ENCODE measurements at regions not wholly inside any gene's neighbourhood (a gene's known extent, or its start where the extent isn't known, plus 50 kb on each side); places are given as distances from the start of the nearest gene placed in this dataset.
"Not testable (repeated sequence)": the region's sequence is repeated elsewhere in the genome, so short reads cannot be mapped to it uniquely, and the experiment has no call there.

DNA sequence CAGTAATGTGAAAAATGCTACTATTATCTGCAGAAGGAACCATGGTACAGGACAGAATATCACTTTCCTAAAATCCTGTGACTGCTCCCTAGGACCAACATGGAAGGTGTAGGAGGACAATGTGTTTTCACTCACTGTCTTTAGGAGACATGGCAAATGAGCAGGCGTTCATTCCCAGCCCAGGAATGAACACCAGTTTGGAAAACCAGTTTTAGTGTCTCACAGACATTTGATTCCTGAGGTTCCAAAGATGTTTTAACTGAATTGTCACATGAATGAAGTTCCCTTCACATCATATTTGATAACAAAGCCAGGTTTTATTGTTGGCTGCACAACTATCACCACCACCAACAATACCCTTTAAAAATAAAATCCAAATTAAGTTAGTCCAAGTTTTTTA lies 178.2 kb downstream of the ENC1 start:
- no peak for DNase-seq (ENCODE audit: low spot score)

DNA sequence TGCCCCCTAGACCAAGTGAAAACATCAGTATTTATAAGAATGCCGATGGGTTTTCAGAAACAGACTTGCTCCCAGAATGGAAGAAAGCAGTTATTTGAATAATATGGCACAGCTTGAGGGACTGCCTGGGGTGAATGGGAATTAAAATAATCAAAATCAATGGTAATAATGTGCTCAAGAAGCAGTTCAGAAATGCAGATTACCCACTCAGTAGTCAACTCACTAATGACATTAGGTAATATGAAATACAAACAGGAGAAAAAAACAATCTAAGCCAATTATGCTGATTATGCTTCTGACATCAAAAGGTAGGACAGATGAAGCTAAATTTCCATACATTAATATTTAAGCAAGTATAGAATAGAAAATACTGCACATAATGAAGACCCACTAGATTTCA lies 179.3 kb downstream of the ENC1 start:
- DNase-seq (ENCODE audit: low spot score) = no peak

DNA sequence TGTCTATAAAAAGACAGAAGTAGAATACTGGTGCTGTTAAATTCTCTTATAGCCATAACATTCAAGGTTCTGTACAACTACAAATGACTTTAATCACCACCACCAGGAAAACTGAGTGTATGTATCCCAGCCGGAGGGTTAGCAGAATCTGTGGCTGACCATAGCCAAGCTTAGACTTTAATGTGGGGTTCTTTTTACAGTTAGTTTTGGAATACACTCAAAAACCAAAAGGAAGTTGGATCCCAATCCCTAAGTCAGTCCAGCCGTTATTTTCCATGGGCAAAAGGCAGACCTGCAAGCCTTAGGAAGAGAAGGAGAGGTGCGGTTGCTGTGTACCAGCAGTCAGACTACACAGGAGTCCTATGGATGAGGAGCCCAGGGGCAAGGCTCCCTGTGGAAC lies 179.8 kb downstream of the ENC1 start:
- no peak for DNase-seq (ENCODE audit: low spot score)

DNA sequence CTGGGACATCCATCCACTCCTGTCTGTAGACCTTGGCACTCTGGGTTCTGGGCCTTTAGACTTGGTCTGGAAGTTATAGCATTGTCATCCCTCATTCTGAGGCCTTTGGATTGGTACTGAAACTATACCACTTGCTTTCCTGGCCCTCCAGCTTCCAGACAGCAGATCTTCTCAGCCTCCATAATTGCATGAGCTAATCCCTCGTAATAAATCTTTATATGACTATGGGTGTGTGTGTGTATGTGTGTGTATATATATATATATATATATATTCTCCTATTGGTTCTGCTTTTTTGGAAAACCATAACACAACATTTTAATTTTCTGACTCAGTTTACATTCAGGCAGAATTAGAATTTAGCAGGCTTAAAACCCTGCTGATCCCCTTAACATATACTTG lies 180.5 kb downstream of the ENC1 start:
- DNase-seq (ENCODE audit: low spot score) = no peak

DNA sequence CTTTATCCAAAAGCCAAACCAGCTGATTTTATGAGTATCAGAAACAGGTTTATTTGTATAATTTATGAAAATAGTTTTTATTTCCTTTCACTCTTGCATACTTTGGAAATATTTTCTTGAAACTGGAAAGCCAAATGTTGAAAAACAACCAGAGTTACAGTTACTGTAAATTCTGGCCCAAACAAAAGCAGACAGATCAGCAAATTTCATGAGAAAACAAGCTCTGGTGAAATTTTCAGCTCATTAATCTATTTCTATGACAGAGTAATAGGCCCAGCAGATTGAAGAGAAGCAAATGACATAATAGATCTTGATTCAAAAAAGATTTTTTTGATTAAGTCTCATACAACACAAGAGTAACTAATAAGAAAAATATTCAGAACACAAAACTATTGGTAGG lies 182.7 kb downstream of the ENC1 start:
- no peak for DNase-seq (ENCODE audit: low spot score)

DNA sequence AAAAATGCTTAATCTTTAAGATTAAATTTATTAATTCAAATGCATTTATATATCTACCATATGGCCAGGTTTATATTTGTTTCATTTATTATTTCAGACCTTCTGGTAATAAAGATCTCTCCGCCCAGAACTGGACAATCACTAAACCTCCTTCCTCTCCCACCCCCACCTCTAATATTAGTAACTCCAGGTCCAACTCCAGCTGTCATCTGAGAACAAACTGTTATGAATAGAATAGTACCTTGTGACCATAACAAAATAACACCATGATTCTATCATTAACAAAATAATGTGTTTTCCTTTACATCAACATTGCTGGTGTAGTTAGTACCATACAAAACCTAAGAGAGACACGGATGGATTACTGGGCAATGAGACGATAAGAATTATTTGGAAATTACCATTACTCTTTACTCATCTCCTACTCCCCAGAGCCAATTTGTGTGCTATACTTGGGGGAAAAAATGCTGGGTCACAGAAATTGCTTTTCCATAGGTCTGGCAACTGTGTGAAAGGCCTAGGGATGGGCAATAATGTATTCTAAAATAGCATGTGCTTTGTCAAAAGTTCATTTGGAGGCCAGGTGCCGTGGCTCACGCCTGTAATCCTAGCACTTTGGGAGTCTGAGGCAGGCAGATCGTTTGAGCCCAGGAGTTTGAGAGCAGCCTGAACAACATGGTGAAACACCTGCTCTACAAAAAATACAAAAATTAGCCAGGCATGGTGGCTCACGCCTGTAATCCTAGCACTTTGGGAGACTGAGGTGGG lies 186.1 kb downstream of the ENC1 start:
- no peak for DNase-seq (ENCODE audit: low spot score)

DNA sequence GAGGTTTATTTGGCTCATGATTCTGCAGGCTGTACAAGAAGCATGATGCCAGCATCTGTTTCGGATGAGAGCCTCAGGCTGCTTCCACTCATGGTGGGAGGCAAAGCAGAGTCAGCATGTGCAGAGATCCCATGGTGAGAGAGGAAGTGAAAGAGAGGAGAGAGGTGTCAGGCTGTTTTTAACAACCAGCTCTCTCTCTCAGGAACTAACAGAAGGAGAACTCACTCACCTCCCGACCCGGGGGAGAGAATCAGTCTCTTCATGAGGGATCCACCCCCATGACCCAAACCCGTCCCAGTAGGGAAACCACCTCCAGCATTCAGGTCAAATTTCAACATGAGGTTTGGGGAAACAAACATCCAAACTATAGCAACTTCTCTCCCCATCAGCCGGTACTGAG lies 187.7 kb downstream of the ENC1 start:
- DNase-seq (ENCODE audit: low spot score) = no peak

DNA sequence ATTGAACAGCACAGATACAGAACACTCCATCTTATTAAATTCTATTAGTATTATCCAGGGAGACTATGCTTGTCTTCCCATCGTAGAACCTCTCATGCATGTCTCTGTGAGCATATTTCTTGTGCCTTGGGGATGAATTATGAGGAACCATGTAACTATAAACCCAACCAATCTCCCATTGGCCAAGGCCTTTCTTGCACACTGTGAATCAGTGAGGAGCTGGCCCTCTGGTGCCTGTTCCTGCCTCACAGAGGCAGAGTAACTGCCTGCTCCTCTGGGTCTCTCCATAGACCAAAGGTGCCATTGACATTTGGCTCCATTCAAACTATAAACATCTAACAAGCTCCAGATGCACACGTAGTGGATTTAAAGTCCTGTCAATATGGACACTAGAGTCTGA lies 190.4 kb downstream of the ENC1 start:
- DNase-seq (ENCODE audit: low spot score) = no peak

DNA sequence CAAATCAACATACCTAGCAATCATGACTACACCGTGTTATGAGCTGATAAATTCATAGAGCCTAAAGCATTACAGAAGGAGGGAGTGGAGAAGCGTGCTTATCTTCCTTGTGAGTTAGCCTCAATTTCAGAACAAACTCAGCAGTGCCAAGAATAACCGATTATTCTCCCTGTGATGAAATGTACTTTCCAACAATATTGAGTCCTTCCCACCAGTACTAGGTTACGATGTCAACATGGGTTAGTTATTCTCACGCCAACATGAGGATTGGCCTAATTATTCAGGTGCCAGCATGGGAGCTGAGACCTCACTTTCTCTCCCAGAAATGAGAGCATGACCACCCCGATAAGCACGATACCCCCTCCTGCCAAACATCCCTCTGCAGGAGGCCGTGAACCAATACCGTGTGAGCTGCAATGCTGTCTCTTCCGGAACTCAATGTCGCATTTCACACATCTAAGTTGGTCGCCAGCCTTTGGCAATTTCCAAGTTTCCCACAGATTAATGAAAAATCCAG lies 193.7 kb downstream of the ENC1 start:
- DNase-seq (ENCODE audit: low spot score) = peak; percentile 42

DNA sequence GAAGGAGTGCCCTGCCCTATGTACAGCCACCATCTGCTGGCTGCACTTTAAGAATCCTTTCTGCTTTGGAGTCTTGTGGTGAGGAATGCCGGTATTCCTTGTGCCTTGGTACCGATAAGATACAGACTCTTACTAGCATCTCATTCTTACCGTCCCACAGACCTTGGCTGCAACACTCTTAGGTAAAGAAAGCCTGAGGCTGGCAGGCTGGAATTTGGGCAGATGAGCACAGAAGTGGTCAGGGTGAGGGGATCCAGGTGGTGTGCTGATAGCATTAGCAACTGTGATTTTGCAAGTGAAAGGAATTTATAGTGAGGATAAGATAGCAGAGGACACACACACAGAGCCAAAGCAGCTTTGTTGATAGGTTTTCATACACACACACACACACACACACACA lies 198.1 kb downstream of the ENC1 start:
- peak; percentile 41 for DNase-seq (ENCODE audit: low spot score)

DNA sequence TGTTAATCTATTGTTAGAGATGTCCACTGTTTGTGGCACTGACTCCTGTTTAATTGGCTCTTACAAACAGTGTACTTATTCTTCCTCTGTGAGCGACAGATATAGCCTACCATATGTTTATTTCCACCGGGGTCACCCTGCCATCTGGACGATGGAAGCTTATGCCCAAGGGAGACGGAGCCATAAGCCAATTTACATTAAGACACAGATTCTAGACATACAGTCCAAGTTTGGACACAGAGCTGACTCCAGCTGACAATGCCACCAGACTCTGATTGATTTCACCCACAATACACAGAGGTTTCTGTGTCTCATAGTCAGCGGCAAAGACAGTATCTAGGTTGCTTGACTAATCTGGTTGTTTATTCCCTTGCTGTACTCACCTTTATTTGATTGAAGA lies 198.9 kb downstream of the ENC1 start:
- DNase-seq (ENCODE audit: low spot score) = no peak

DNA sequence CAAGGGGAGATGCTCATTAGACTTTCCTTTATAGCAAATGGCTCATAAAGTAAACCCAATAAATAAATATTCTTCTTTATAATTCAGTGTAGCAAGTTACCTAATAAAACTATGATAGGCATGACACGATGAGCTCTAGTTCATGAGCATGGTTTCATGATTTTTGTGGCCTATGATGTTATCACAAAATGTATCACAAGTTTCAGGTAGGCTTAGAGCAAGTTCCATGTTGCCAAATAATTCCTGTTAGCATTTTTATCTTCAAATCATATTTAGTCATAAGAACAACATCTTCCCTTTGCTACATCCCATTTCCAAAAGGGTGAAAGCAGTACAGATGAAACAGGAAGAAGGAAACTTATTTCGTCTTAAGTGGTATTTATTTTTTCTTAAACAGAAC lies 200.2 kb downstream of the ENC1 start:
- no peak for DNase-seq (ENCODE audit: low spot score)

DNA sequence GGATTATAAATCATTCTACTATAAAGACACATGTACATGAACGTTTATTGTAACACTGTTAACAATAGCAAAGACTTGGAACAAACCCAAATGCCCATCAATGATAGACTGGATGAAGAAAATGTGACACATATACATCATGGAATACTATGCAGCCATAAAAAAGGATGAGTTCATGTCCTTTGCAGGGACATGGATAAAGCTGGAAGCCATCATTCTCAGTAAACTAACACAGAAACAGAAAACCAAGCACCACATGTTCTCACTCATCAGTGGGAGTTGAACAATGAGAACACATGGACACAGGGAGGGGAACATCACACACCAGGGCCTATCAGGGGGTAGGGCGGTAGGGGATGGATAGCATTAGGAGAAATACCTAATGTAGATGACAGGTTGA lies 202.7 kb downstream of the ENC1 start:
- DNase-seq (ENCODE audit: low spot score) = not testable (repeated sequence)

DNA sequence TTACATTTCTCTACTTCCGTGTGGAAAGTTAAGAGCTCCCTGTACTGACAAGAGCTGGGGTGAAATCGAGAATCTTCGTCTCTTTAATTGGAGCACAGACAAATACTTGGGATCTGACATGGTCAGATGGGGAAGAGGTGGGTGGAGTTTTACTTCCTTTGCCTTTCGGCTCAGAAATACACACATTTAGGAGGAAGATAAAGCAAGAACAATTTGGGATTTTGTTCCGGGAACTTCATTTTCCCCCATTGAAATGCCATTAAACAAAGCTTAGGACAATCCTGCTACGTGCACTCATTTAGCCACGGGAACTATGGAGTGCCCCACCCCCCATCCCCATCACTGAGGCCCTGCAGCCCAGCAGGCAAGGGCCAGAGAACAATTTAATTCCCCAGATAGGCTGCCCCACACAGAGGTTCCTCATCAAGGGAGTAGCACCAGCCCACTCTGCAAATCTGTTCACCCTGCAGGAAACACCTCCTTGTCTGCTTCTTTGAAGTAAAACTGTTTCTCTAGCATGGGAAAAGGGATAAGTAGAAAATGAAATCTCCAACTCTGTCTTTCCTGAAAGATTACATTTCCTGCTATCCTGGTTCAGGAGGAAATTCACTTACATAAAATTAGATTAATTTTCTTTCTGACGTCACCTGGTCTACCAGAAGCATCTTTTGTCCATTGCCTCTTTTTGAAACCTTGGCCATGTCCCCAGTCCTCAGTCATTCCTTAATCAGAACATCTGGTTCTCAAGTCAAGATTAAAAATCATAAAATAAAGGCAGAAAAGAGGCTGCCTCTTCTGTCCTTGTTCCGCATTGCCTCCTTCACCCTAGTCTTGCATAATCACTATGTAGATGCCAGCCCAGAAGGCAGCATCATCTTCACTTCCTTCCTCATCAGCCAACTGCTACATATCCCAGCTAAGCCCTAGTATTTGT lies 206.4 kb downstream of the ENC1 start:
- DNase-seq (ENCODE audit: low spot score) = peak; percentile 62

DNA sequence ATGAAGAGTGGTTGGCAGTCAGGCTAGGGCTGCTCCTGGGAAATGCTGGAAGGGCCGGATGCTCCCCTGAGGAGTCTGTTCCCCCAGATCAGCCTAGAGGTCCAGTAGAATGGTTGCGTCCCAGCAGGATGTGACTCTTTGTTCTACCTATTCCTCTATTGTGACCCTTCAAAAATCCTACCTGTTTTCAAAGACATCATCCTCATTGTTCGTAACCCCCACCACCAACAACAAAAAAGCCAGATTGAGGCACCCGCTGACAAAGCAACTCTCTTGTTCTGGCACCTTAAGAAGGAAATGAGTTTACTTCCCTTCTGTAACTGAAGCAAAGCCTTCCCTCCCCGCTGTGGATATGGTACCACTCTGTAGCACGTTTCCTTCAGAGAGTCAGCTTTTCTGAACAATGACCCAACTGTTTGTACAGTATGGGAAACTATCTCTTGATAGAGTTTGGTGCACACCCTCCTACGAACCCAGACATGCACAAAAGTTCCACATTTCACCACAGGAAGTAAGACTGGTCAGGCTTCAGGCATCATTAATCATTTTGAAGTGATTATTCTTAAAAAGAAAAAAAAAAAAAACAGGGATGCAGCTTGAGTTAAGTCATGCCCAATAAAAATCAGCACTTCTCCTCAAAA lies 207.2 kb downstream of the ENC1 start:
- peak; percentile 62 for DNase-seq (ENCODE audit: low spot score)

DNA sequence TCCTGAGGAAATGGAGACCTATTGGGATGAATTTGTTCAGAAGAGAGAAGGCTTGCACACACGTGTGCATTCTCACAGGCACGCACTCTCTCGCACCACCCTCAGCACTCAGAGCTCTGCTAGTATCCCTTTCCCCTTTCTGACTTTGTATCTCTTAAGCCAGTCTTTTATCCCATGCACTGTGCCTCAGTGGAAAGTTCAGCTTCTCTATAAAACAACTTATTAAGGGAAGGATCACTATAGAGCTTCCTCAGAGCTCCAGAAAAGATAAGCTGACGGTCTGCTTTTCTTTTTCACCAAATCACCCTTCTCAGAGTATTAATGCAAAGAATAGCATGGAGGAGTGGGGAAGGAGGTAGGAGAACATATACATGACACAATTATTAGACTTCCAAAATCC lies 207.8 kb downstream of the ENC1 start:
- DNase-seq (ENCODE audit: low spot score) = peak; percentile 95

DNA sequence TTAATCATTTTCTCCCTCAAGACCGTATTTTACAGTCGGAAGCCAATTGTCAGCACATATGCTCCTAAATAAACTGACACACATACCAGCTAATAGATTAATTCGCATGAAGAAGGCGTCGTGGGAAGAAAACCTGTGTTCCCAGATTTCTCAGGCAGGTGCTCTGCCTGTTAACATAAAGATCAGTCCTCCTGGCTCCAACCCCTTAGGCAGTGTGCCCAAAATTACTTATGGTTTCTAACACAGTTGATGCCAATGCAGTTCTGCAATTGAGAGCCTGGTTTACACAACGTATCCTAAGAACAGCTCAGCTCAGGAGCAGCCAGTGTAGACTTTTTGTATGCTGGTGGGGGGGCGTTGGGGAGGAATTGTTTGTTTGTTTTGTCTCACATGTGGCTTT lies 208.3 kb downstream of the ENC1 start:
- peak; percentile 55 for DNase-seq (ENCODE audit: low spot score)

DNA sequence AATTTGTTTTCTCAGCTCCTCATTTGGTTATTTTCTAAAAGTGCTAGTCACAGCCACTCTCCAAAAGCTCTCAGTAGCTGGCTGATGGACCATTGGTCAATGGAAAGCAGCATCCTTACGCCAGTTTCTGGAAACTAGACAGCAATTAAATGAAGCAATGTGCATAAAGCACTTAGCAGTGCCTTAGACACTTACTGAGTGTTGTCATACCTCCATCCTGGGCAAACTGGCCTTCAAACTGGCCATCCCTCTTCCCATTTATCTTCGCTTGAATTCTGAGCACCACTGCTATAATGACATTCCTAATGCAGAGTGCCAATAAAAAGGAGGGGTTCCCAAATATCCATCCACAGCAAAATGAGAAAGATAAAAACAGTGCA lies 209.2 kb downstream of the ENC1 start:
- no peak for DNase-seq (ENCODE audit: low spot score)

DNA sequence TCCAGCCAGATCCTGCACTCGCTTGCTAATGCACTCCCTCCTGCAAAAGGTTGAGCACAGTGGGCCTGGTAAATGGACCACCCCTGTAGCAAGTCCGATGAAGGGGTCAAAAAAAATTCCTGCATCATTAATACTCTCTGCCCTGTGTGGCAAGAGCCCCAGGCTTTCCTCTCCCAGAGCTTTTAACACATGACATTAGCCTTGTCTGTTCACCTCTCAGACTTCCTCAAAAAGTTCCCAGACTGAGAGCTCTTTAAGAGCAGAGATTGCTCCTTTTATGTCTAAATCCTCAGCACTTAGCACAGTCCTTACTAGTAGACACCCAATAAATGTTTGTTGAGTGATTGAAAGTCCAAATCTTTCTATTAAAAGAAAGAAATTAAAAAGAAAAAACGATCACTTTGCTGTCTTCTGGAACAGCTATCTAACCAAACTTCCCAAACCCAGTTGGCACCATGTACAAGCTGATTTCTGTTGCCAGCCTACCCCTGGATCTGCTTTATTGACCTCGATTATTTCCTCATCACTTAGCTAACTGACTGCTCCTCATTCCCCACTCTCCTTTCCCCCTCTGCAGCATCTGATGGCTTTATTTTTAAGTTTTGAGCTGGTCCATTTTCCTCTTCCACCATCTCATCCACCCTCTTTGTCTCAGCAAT lies 209.8 kb downstream of the ENC1 start:
- peak; percentile 66 for DNase-seq (ENCODE audit: low spot score)

DNA sequence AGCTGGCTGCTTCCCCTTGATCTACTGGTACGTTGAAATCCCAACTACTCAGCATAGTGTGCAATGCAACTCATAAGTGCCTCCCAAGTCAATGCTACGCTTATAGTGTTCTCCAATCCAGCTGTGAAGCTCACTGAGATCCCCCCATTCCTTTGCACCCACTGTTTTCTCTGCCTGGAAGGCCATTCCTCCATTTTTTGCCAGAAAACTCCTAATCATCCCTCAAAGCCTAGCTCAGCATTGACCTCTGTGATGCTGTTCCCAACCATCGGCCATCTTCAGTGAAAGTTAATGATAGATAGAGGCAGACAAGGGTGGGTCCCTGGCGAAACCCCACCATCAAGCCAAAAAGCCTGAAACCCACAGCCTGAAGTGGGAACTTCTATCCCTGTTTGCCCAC lies 211.0 kb downstream of the ENC1 start:
- DNase-seq (ENCODE audit: low spot score) = no peak

DNA sequence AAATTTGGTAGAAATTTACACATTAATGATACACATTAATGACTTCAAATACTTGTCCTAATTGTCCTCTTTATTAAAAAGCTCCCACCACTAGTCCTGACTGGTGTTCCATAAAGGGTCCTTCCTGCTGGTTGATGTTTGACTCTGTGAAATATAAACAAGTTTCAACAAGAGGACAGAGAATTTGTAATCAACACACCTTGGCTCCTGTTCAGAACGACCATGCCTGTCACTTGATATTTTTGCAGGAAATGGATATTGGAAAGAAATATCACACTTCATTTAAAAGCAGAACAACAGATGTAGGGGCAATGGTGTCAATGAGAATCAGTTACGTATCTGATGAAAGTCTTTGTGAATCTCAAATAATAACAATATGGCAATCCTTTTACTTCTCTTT lies 211.7 kb downstream of the ENC1 start:
- DNase-seq (ENCODE audit: low spot score) = no peak

DNA sequence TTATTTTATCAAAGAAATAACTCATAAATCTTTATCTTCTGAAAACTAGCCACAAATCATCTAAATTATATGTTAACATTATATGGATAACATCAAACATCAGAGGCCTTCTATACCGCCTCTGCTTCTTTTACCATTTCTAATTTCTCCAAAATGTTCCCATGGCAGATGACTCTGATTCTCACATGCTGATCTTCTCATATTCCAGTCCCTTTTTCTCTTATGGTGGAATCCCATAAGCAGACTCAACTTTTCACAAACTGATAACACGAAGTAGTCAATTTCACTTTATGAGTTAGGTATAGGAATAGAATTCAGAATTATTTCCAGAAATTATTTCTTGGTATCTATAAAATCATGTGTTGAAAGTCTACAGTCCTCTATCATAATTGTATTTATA lies 212.3 kb downstream of the ENC1 start:
- no peak for DNase-seq (ENCODE audit: low spot score)
